NAMALWA (cell line): ENCODE measurements at regions not wholly inside any gene's neighbourhood (a gene's known extent, or its start where the extent isn't known, plus 50 kb on each side); places are given as distances from the start of the nearest gene placed in this dataset.

Source experiments
- DNase-seq: peaks from one replicate; pipeline ENCODE4 v3.0.0-alpha.2; 2015; ENCODE audit warnings: low spot score

DNA sequence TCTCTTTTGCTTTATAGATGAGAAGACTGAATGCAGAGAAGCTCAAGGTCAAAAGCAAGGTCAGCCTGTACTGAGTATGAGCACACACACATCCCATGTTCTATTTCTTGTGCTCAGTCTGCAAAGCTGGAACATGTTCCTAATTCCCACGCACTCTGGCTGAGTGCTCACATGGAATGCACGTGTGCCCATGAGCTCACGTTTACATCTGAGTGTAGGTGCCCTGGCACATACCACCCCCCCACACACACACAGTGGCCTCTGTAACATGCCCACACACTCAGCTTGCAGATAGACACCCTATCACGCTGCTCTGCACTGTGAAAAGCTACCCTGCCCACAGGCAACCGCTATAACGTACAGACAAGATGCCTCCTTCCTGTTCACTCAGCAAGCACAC lies 700.1 kb downstream of the MED13L start:
- DNase-seq = no peak

DNA sequence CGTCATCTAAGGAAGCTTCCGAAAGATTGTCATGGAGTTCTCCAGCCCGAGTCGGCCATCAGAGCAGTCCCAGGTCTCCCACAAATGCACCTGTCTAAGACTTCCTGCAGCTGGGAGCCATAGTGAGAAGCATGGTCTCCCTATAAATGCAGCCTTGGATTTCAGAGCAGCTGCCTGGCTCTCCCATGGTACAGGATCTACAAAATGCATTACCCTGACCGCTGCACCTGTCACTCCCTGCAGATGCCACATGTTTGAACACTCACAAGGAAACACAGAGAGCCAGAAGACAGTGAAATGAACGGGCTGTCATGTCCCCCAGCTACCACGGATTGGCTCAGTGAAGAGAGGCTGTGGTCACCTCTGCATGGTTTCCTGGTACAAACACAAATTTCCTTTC lies 702.7 kb downstream of the MED13L start:
- no peak for DNase-seq

DNA sequence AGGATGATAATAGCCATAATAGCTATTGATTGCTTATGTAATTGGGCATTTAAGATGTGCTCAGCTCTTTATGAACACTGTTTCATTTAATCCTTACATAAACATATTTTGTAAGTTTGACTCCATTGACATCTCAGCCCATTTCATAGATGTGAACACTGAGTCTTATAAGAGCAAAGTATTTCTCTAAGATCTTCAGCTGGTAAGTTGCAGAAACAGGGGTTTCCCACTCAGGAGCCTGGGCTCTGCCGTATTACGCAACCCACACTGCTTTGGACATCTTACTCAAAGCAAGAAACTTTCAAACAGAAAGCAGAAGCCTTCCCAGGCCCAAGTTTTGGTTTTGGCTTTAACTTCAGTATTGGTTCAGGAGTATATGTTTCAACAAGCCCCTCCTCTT lies 705.1 kb downstream of the MED13L start:
- DNase-seq = no peak

DNA sequence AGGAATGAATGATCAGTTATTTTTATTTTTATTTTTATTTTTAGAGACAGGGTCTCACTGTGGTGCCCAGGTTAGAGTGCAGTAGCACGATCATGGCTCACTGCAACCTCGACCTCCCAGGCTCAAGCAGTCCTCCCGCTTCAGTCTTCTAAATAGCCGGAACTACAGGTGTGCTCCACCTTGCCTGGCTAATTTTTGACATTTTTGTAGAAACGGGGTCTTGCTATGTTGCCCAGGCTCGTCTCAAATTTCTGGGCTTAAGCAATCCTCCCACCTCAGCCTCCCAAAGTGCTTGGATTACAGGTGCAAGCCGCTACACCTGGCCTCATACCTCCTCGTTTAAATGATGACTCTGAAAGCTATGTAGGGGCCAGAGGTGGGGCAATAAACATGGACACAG lies 706.0 kb downstream of the MED13L start:
- DNase-seq = no peak

DNA sequence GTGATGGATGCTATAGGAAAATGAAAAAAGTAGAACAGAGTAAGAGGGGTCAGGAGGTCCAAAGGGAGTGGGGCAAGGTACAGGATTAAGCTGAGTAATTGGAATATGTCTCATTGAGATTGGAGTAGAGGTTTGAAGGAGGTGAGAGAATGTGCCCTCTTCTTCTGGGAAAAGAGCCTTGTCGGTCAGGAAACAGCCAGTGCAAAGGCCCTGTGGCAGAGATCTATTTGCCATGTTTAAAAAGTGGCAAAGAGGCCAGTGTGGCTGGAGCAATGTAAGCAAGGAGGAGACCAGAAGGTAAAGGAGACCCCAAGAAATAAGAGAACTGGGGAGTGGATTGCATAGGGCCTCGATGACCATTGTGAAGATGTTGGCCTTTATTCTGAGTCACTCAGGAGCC lies 706.5 kb downstream of the MED13L start:
- DNase-seq = no peak

DNA sequence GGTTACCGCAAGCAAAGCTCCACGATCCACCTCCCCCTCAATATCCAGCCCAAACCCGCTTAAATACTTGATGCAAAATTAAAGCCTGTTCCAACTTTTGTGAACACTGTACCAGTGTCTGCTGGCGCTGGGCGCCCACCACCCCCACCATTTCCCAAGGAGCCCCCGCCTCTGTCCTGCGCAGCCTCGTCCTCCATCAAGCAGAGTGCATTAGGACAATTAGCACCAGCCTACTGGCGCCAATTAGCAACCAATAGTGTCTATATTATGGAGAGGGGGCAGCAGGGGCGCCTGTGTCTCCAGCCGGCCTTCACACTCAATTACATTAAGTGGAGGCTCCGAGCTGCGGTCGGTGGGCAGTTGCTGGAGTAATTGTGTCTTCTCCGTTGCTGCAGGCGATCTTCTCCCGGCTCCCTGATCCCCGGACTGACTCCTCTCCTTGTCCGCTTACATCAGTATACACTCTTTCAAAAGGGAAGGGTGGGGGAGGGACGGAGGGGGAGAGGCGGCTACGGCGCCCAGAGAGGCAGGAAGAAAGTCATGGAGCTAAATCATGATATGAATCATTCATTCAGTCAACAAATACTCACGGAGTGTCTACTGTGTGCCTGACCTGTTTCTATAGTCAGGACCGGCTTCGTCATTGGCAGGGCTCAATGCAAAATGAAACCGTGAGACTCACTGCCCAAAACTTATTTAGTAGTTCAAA lies 707.3 kb downstream of the MED13L start:
- no peak for DNase-seq

DNA sequence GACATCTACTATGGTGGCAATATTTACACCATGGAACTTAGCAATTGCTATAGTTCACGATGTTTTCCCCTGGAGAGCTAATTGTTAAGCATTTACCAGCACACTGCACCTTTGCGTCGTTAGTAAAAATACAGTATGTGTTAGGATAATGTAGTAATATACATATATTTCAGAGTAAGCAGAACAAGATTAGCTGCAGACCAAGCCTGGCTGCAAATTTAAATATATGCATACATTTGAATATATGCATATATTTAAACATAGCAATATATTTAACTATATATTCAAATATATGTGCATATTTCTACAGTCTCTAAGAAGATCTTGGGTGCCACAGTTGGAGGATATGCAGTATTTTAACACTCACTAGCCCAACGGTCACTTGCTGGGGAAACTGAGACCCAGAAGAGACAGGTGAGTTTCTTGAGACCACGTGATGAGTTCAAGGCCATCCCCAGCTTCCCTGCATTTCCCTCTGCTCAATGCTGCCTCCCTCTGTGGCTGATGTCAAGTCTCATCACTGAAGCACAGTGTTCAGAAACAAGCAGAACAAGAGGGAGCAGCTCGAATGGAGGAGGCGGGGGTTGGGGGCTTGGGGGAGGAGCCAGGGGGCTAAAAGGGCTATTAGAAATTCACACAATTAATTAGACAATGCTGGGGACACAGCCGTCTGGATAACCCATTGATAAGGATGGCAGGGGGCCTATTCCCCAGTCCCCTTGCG lies 708.0 kb downstream of the MED13L start:
- DNase-seq = no peak

DNA sequence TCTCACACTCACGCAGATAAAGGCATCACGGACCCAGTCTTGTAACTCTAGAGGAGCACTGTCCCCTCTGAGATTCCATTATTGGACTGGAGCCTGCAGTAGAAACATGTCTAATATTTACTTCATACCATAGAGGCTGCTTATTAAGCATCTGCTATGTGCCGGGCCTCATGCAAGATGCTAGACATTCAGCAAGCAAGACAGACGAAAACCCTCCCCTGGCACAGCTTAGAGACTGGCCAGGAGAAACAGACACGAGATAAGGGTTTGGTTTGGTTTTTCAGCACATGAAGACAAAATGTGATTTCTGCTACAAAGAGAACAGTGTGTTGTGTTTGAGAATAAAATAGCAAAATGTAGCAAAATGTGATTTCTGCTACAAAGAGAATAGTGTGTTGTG lies 719.2 kb downstream of the MED13L start:
- DNase-seq = no peak

DNA sequence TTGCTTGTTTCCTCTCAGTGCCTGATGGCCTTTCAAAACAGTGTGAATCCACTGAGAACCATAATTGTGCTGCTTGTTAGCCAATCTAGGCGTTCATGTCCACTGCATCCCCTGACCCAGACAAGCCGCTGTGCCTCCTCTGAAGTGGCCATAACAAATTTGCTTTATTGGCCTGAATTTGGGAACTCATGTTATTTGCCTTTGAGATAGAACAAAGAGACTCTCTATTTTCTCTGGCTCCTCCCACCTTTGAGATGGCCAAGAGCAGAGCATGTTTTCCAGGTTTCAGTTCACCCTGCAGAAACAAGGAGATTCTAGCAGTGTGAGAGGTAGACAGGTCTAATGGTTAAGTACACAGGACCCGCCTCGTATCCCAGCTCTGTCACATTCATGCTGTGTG lies 723.9 kb downstream of the MED13L start:
- no peak for DNase-seq

DNA sequence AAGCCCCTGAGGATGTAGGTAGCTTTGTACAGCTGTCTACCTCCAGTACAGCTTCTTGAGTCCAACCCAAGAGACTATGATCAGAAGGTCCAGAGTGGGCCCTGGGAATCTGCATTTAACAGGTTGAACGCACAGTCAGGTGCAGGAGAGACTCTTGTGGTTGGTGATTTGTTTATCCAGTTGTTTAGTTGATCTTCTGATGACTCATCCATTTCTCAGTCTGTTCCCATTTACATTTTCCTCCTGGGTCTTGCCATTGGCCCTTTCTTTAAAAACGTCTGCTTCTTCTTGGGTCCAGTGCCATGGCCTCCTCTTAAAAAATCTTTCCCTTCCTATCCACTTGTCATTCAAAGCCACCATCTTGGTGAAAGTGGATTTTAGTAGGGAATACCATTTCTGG lies 734.2 kb downstream of the MED13L start:
- no peak for DNase-seq

DNA sequence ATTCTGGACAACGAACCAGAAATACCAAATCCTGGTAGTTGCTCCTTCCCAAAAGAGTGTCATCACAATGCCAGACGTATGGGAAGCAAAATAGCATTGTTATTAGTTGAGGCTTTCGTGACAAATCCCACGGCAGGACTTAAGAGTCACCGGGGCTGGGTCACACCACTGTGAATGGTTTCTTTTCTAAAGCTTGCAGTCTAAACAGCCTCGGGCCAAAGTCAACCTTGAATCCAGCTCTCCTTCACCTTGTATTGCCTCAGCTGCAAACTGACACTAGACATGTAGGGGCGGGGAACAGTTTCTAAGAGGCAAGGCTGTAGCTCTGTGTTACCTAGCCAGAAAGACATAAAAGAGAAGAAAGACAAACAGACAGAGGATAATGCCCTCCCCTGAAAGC lies 734.8 kb downstream of the MED13L start:
- no peak for DNase-seq

DNA sequence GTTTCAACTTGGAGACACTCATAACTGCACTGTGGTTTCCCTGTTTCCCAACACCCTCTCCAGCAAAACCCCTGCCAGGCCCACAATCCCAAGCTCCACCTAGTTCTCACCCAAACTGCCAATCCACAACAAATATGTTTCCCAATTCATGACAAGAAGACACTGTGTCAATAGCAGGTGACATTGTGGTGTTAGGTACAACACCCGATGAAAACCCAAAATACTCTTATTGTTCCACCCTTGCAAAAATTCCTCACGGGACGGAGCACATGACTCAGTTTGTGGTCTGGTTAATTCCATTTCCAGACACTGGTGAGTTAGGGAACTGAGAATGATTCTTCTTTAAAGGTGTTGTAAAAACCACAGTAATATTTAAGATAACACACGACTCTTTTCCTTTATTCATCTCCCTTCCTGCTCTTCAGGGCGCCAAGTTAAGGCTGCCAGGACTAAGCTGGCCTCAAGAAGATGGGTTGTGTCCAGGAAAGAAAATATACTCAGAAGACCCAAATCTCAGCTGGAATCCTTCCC lies 735.5 kb downstream of the MED13L start:
- no peak for DNase-seq

DNA sequence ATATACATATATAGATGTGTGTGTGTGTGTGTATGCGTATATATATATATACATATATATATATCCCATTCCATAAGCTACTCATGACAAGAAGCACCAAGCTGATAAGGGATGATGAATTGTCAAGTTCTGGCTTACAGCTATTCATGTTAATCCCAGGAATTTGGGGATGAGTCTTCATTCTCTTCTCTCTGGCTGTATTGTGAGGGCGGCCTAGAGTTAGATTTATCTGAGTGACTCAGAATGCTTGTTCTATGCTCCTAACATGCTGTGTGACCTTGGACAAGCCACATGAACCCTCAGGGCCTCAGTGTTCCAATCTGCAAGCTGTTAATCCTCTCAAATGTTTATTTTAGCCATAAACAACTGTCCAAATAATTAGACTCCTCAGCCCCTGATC lies 749.0 kb downstream of the MED13L start:
- DNase-seq = no peak

DNA sequence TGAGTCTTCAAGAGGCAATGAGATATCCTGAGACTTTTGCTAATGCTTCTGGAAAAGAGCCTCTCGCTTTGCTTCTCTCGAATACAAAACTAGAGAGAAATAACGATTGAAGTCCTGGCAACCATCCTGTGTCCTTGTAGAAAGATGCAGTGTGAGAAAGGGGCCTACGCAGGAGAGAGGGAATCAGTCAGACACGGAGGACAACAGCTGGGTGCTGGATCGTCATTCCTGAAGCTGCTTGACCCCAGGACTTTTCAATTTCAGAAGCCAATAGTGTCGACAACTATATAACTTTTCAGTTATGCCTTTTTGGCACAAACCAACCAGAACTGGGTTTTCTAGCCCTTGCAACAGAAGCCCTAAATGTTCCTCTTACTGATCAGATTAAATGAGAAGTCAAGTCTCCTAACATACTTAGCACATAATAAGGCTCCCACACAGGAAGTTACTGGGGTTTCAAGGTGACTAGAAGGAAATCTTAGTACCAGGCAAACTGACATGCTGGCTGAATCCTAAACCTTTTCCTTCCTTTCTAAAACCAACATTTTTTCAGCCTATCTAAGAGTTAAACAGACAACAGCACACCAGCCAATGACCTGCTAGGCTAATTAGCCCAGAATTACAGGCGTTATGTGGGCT lies 755.6 kb downstream of the MED13L start:
- DNase-seq = no peak

DNA sequence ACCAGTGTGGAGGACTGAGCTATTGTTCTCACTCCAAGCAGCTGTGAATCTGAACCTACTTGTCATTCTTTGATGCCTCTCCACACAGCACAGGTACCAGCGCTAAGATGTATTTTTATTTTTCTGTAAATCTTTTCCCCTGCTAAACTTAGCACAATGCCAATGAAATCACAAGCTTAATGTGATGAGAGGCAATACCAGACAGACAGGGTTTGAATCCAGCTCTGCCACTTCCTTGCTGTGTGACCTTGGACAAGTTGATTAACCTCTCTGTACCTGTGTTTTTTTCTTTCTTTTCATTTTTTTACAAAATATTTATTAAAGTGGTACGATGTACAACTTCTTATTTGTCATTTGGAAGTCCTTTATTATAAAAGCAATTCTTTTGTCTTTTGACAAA lies 757.6 kb downstream of the MED13L start:
- DNase-seq = no peak

DNA sequence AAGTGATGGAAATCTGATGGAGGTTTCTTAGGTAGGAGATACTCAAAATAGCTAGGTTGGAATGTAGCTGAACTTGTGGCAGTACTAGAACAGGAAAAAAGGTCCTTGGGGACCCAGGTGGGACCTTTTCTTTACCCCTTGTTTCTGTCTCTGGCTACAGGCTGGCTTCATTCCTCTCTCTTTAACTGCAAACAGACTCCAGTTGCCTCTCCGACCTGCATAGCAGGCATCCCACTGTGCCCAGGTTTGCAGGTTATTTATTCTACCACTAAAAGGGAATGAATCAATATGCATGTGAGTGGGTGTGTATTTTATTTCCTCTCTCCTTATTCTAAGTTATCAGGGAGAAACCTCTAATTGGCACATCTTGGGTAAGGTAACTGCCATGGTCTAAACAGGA lies 758.1 kb downstream of the MED13L start:
- DNase-seq = no peak

DNA sequence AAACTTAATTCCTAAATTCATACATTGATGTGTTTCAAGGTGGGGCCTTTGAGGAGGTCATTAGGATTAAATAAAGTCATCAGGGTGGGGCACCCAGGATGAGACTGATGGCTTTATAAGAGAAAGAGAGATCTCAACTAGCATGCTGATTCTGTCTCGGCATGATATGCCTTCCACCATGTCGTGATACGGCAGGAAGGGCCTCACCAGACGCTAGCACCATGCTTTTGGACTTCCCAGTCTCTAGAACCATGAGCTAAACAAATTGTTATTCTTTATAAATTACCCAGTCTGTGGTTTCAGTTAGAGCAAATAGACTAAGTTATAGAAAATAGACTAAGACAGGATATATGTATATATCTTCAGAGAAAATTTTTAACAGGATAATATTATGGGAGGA lies 759.6 kb downstream of the MED13L start:
- no peak for DNase-seq

DNA sequence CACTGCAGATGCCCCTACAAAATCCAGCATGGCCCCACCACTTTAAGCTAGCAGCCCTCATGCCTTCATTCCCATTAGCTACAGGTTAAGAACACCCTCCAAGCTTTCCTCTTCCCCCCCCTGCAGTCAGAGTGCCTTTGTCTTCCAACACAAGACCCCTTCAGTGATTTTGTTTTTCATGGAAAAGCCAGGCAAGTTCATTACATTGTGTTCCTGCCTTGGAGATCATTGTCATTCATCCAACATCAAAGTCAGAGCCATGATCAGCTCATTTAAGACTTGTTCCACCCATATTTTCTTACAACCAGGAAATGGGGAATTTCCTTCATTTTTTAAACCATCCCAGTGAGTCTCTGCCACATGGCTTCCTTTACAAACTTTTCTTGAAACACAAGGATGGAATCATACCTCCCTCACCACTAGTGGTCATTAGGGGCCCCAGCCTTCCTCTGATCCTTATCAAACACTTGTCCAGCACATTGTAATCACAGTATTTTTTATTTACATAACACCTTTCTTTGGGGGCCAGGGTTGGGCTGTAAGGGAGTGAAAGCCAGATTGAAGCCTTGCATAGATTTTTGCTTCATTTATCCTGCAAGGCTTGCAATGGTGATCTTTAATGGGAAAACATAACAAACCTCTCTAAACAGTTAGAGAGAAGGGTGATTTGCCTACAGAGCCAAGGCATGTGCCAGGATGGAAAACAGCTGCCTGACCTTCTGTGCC lies 765.3 kb downstream of the MED13L start:
- DNase-seq = no peak

DNA sequence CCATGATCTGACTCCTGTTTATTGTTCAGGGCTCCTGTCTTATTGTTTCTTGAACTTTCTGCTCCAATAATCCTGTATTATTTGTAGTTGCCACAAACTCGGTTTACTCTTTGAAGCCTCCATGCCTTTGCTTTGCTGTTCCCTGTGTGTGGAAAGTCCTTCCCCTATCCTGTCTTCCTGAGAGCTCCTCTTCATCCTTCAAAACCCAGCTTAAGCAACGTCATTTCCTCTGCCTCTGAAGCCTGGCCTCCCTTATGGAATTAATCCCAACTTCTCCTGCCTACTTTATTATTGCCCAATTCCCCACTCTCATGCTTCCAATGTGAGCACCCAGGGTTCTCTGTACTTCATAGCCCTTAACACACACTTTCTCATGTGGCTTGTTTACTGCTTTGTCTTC lies 766.2 kb downstream of the MED13L start:
- no peak for DNase-seq

DNA sequence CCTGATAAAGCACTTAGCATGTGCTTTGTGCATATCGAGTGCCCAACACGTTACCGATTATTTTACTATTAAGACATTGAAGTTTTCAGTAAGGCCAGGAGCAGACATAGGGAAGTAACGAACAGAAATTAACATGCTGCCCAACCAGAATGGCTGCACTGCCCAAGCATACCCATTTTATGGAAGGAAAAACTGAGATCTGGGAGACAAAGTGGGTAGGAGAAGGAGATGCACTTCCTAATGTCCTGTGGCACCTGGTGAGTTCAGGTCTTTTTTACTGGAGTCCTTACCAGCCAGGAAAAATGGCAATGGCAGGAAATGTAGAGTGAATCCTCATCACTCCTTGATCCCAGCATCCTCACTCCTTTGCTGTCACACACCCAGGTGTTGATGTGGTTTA lies 768.5 kb downstream of the MED13L start:
- DNase-seq = no peak

DNA sequence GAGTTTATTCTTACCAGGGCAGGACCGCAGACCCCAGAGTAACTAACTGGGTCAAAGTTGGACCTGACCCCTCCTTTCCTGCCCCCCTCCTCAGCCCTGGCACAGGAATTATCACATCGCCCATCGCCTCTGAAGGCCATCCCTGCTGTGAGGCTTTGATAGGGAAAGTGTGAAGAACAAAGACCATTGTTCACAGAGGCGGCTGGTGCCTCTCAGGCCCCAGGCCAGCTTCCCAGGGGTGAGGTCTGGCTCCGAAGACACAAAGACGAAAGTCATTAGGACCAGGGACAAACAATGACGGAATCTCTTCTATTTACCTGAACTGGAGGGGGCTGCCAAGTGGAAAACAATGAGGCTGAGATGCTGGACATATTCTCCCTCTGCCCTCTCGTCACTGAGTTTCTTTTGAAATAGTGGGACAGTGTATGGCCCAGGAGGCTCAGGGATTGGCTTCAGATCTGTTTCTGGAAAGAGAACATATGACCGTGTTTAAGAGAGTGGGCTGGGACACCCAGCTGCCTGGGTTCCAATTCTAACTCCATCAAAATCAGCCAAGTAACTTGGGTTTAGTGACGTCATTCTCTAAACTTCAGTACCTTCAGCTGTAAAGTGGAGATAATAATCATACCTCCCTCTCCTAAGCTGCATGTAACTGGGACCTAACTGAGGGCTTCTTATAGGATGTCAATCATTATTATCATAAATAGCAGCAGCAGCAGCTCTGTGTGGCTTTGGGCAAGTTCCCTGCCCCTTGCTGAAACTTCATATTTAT lies 769.4 kb downstream of the MED13L start:
- no peak for DNase-seq

DNA sequence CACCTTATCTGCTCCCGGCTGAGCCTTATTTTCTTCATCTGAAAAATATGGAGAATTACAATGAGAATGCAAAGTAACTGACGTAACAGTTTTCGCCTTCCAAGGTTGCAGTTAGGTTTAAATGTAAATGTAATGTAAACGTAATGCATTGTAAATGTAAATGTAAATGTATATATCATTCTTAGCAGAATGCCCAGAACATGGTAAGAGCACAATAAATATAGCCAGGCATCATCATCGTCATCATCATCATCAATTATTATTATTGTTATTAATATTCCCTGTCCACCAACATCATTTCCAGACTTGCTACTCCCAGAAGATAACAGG lies 770.0 kb downstream of the MED13L start:
- DNase-seq = no peak
